ENCODE measurements at regions not wholly inside any gene's neighbourhood (a gene's known extent, or its start where the extent isn't known, plus 50 kb on each side); places are given as distances from the start of the nearest gene placed in this dataset.

GRCh38 chr2:6474161-6475140 lies 391.3 kb downstream of the CMPK2 start:
- no peak for DNase-seq (ENCODE audit: low read depth)

- no peak for DNase-seq (ENCODE audit: low read depth)
These were observed 390.4 kb downstream of the CMPK2 start for GRCh38 chr2:6475155-6475940.

GRCh38 chr2:6480514-6480913 lies 385.2 kb downstream of the CMPK2 start:
- no peak for DNase-seq (ENCODE audit: low read depth)

GRCh38 chr2:6482256-6482655 lies 383.5 kb downstream of the CMPK2 start:
- no peak for DNase-seq (ENCODE audit: low read depth)

GRCh38 chr2:6487765-6488164 lies 377.9 kb downstream of the CMPK2 start:
- DNase-seq (ENCODE audit: low read depth): no peak

GRCh38 chr2:6492573-6492972 lies 373.1 kb downstream of the CMPK2 start:
- DNase-seq (ENCODE audit: low read depth): no peak

GRCh38 chr2:6493266-6493665 lies 372.4 kb downstream of the CMPK2 start:
- DNase-seq (ENCODE audit: low read depth): no peak

- DNase-seq (ENCODE audit: low read depth): no peak
These were observed 372.0 kb downstream of the CMPK2 start for GRCh38 chr2:6493669-6494068.

GRCh38 chr2:6495466-6495865 lies 370.2 kb downstream of the CMPK2 start:
- no peak for DNase-seq (ENCODE audit: low read depth)

GRCh38 chr2:6496376-6496775 lies 369.3 kb downstream of the CMPK2 start:
- DNase-seq (ENCODE audit: low read depth): no peak

GRCh38 chr2:6497048-6497447 lies 368.7 kb downstream of the CMPK2 start:
- no peak for DNase-seq (ENCODE audit: low read depth)

- no peak for DNase-seq (ENCODE audit: low read depth)
These were observed 366.9 kb downstream of the CMPK2 start for GRCh38 chr2:6498841-6499240.

- DNase-seq (ENCODE audit: low read depth): no peak
These were observed 366.0 kb downstream of the CMPK2 start for GRCh38 chr2:6499691-6500090.

GRCh38 chr2:6506361-6506794 lies 359.3 kb downstream of the CMPK2 start:
- no peak for DNase-seq (ENCODE audit: low read depth)

GRCh38 chr2:6506859-6507258 lies 358.8 kb downstream of the CMPK2 start:
- DNase-seq (ENCODE audit: low read depth): no peak

GRCh38 chr2:6510532-6510931 lies 355.2 kb downstream of the CMPK2 start:
- DNase-seq (ENCODE audit: low read depth): no peak

GRCh38 chr2:6512589-6512988 lies 353.1 kb downstream of the CMPK2 start:
- DNase-seq (ENCODE audit: low read depth): no peak

- no peak for DNase-seq (ENCODE audit: low read depth)
These were observed 349.0 kb downstream of the CMPK2 start for GRCh38 chr2:6516674-6517073.

GRCh38 chr2:6518361-6518760 lies 347.3 kb downstream of the CMPK2 start:
- no peak for DNase-seq (ENCODE audit: low read depth)

- DNase-seq (ENCODE audit: low read depth): no peak
These were observed 342.2 kb downstream of the CMPK2 start for GRCh38 chr2:6523476-6523875.

- no peak for DNase-seq (ENCODE audit: low read depth)
These were observed 340.8 kb downstream of the CMPK2 start for GRCh38 chr2:6524691-6525474.

- DNase-seq (ENCODE audit: low read depth): no peak
These were observed 340.2 kb downstream of the CMPK2 start for GRCh38 chr2:6525475-6525964.

Measured in stimulated activated CD8-positive, alpha-beta memory T cell treated with anti-CD3 and anti-CD28 coated beads, Interleukin-4, amount 100 ng/mL, for 24 hours (primary cell).